Mesenchymal stem cell (in vitro differentiated cells and primary cell): ENCODE measurements at regions not wholly inside any gene's neighbourhood (a gene's known extent, or its start where the extent isn't known, plus 50 kb on each side); places are given as distances from the start of the nearest gene placed in this dataset.
"Not testable (repeated sequence)": the region's sequence is repeated elsewhere in the genome, so short reads cannot be mapped to it uniquely, and the experiment has no call there.

Source experiments
- DNase-seq: peaks from one replicate; pipeline ENCODE4 v3.0.0-alpha.2; 2013
- H2AFZ ChIP-seq: one replicate; pipeline ENCODE4 v1.6.1; 2013; ENCODE audit warnings: low read depth, mild to moderate bottlenecking, control low read depth, inconsistent platforms, low read length, moderate library complexity
- H2AK5ac ChIP-seq: 2 replicates; pipeline ENCODE4 v1.6.1; 2013; ENCODE audit warnings: low read length, moderate library complexity, mild to moderate bottlenecking, inconsistent platforms; ENCODE audit not compliant: severe bottlenecking
- H2BK120ac ChIP-seq: one replicate; pipeline ENCODE4 v1.6.1; 2013; ENCODE audit warnings: low read depth, mild to moderate bottlenecking, inconsistent platforms, low read length, moderate library complexity
- H2BK12ac ChIP-seq, 2 experiments: one replicate each; pipeline ENCODE4 v1.6.1; 2013; ENCODE audit warnings: inconsistent platforms in 2 of 2, low read length in 2 of 2, mild to moderate bottlenecking in 2 of 2, moderate library complexity in 2 of 2, control low read depth in 1 of 2
- H2BK15ac ChIP-seq: one replicate; pipeline ENCODE4 v1.6.1; 2013; ENCODE audit warnings: mild to moderate bottlenecking, low read depth, inconsistent platforms; ENCODE audit not compliant: poor library complexity, severe bottlenecking
- H2BK5ac ChIP-seq: 2 replicates; pipeline ENCODE4 v1.6.1; 2013; ENCODE audit warnings: low read depth, mild to moderate bottlenecking, low read length, control low read depth, inconsistent platforms; ENCODE audit not compliant: poor library complexity, severe bottlenecking
- H3K14ac ChIP-seq, 2 experiments: one replicate each; pipeline ENCODE4 v1.6.1; 2013; ENCODE audit warnings: inconsistent platforms in 2 of 2, low read length in 2 of 2, control low read depth in 1 of 2, mild to moderate bottlenecking in 1 of 2, moderate library complexity in 1 of 2
- H3K18ac ChIP-seq, 2 experiments: one replicate each; pipeline ENCODE4 v1.6.1; 2013; ENCODE audit warnings: inconsistent platforms in 2 of 2, low read length in 2 of 2, control low read depth in 1 of 2, low read depth in 1 of 2, mild to moderate bottlenecking in 1 of 2
- H3K23ac ChIP-seq, 2 experiments: one replicate each; pipeline ENCODE4 v1.6.1; 2013; ENCODE audit warnings: inconsistent platforms in 2 of 2, low read length in 2 of 2, mild to moderate bottlenecking in 2 of 2, moderate library complexity in 2 of 2, control low read depth in 1 of 2
- H3K27ac ChIP-seq: 2 replicates; pipeline ENCODE4 v1.5.1; 2013; ENCODE audit warnings: mild to moderate bottlenecking, moderate library complexity, low read length, control low read depth, inconsistent platforms; ENCODE audit not compliant: poor library complexity, severe bottlenecking
- H3K27me3 ChIP-seq, 2 experiments: 2 replicates each; pipeline versions ENCODE4 v1.6.1 to v1.7.0; 2013; ENCODE audit warnings: low read length in 2 of 2, mild to moderate bottlenecking in 2 of 2, moderate library complexity in 2 of 2, control low read depth in 1 of 2, inconsistent platforms in 1 of 2; ENCODE audit not compliant: control insufficient read depth in 1 of 2, insufficient read depth in 1 of 2
- H3K36me3 ChIP-seq, 2 experiments: 2 replicates each; pipeline versions ENCODE4 v1.6.1 to v1.7.0; 2013; ENCODE audit warnings: low read length in 2 of 2, control low read depth in 1 of 2, inconsistent platforms in 1 of 2, low read depth in 1 of 2, mild to moderate bottlenecking in 1 of 2; ENCODE audit not compliant: insufficient read depth in 2 of 2, control insufficient read depth in 1 of 2
- H3K4ac ChIP-seq, 2 experiments: one replicate each; pipeline ENCODE4 v1.6.1; 2013; ENCODE audit warnings: inconsistent platforms in 2 of 2, low read length in 2 of 2, mild to moderate bottlenecking in 2 of 2, moderate library complexity in 2 of 2, control low read depth in 1 of 2, low read depth in 1 of 2
- H3K4me1 ChIP-seq: 2 replicates; pipeline ENCODE4 v1.6.1; 2013; ENCODE audit warnings: low read depth, low read length, control low read depth; ENCODE audit not compliant: control insufficient read depth, insufficient read depth
- H3K4me2 ChIP-seq: 2 replicates; pipeline ENCODE4 v1.6.1; 2013; ENCODE audit warnings: low read length, mild to moderate bottlenecking, inconsistent platforms; ENCODE audit not compliant: poor library complexity, severe bottlenecking
- H3K4me3 ChIP-seq, 2 experiments: 2 replicates each; pipeline versions ENCODE4 v1.5.1 to v1.7.0; 2013; ENCODE audit warnings: low read length in 2 of 2, mild to moderate bottlenecking in 2 of 2, control low read depth in 1 of 2, low read depth in 1 of 2; ENCODE audit not compliant: insufficient read depth in 1 of 2
- H3K79me1 ChIP-seq: replicated peaks from 2 replicates; pipeline ENCODE4 v1.6.1; 2013; ENCODE audit warnings: mild to moderate bottlenecking, control low read depth, low read length, inconsistent platforms; ENCODE audit not compliant: poor library complexity, severe bottlenecking
- H3K9ac ChIP-seq: 2 replicates; pipeline ENCODE4 v1.7.0; 2013; ENCODE audit warnings: mild to moderate bottlenecking, low read length, moderate library complexity
- H3K9me3 ChIP-seq: 2 replicates; pipeline ENCODE4 v1.7.0; 2013; ENCODE audit warnings: mild to moderate bottlenecking, low read length; ENCODE audit not compliant: control insufficient read depth
- H4K8ac ChIP-seq: one replicate; pipeline ENCODE4 v1.6.1; 2013; ENCODE audit warnings: inconsistent platforms, mild to moderate bottlenecking, low read length, moderate library complexity
- H4K91ac ChIP-seq: one replicate; pipeline ENCODE4 v1.6.1; 2013; ENCODE audit warnings: mild to moderate bottlenecking, low read length, inconsistent platforms
- WGBS: methylation state at CpG from one replicate; pipeline ENCODE4 v1.1.7; 2013; ENCODE audit warnings: mixed read lengths; 5-methylcytosine and 5-hydroxymethylcytosine counted together

- not testable (repeated sequence) for H3K4me3 ChIP-seq, H2BK15ac ChIP-seq, H3K23ac ChIP-seq, H3K14ac ChIP-seq, H3K27ac ChIP-seq, H3K36me3 ChIP-seq, H4K8ac ChIP-seq, H3K9ac ChIP-seq, H4K91ac ChIP-seq, H3K4me1 ChIP-seq, H2BK12ac ChIP-seq, H2AK5ac ChIP-seq, H2BK5ac ChIP-seq, H3K4me2 ChIP-seq, H2BK120ac ChIP-seq, H2AFZ ChIP-seq, H3K18ac ChIP-seq, DNase-seq, H3K9me3 ChIP-seq, H3K79me1 ChIP-seq, H3K4ac ChIP-seq, H3K27me3 ChIP-seq
- 59% methylated on average over 1 of the region's 1 CpG for WGBS
These were observed 56.2 kb downstream of the SPATA31A6 start for GRCh38 chr9:42239445-42240260.

GRCh38 chr9:42240261-42240579 lies 56.8 kb downstream of the SPATA31A6 start:
- H3K36me3 ChIP-seq, H4K8ac ChIP-seq, H3K27ac ChIP-seq, H3K18ac ChIP-seq, H2BK5ac ChIP-seq, H3K14ac ChIP-seq, H3K4me3 ChIP-seq, H3K9ac ChIP-seq, H3K79me1 ChIP-seq, H3K4me2 ChIP-seq, H3K4ac ChIP-seq, H2BK120ac ChIP-seq, H3K27me3 ChIP-seq, H3K9me3 ChIP-seq, H4K91ac ChIP-seq, H2AK5ac ChIP-seq, H2AFZ ChIP-seq, H2BK12ac ChIP-seq, H3K4me1 ChIP-seq, H3K23ac ChIP-seq, H2BK15ac ChIP-seq: not testable (repeated sequence)
- peak; percentile 8 for DNase-seq
- WGBS, result no CpG with 5 or more reads among the region's 1 CpG

GRCh38 chr9:42243211-42243610 lies 59.8 kb downstream of the SPATA31A6 start:
- no CpG with 5 or more reads among the region's 2 CpGs for WGBS
- H3K27me3 ChIP-seq, DNase-seq, H3K79me1 ChIP-seq, H2AK5ac ChIP-seq, H2BK12ac ChIP-seq, H3K27ac ChIP-seq, H3K36me3 ChIP-seq, H2BK15ac ChIP-seq, H3K4me2 ChIP-seq, H3K9ac ChIP-seq, H3K9me3 ChIP-seq, H3K4me3 ChIP-seq, H3K4me1 ChIP-seq, H4K8ac ChIP-seq, H2BK5ac ChIP-seq, H3K14ac ChIP-seq, H3K23ac ChIP-seq, H2BK120ac ChIP-seq, H2AFZ ChIP-seq, H4K91ac ChIP-seq, H3K18ac ChIP-seq, H3K4ac ChIP-seq: not testable (repeated sequence)

- not testable (repeated sequence) for H3K9ac ChIP-seq, H3K18ac ChIP-seq, H3K36me3 ChIP-seq, H3K23ac ChIP-seq, H3K27ac ChIP-seq, H3K14ac ChIP-seq, H4K91ac ChIP-seq, H3K4me1 ChIP-seq, H3K4ac ChIP-seq, H3K9me3 ChIP-seq, H2AFZ ChIP-seq, H3K79me1 ChIP-seq, DNase-seq, H4K8ac ChIP-seq, H2AK5ac ChIP-seq, H3K4me2 ChIP-seq, H2BK12ac ChIP-seq, H3K4me3 ChIP-seq, H2BK5ac ChIP-seq, H2BK15ac ChIP-seq, H3K27me3 ChIP-seq, H2BK120ac ChIP-seq
- WGBS, result no CpG with 5 or more reads among the region's 3 CpGs
These were observed 60.4 kb downstream of the SPATA31A6 start for GRCh38 chr9:42243822-42244221.
